ENCODE measurements at regions not wholly inside any gene's neighbourhood (a gene's known extent, or its start where the extent isn't known, plus 50 kb on each side); places are given as distances from the start of the nearest gene placed in this dataset.

- no peak for DNase-seq (ENCODE audit: low read depth in 2 of 3, low spot score in 2 of 3)
Measured at GRCh38 chr2:145156199-145156598, 636.3 kb upstream of the ZEB2 start.

- no peak for DNase-seq (ENCODE audit: low read depth in 2 of 3, low spot score in 2 of 3)
Measured at GRCh38 chr2:145155196-145155595, 635.3 kb upstream of the ZEB2 start.

- DNase-seq (ENCODE audit: low read depth in 2 of 3, low spot score in 2 of 3) = no peak
Measured at GRCh38 chr2:145154731-145155130, 634.8 kb upstream of the ZEB2 start.

- no peak for DNase-seq (ENCODE audit: low read depth in 2 of 3, low spot score in 2 of 3)
Measured at GRCh38 chr2:145146691-145147090, 626.8 kb upstream of the ZEB2 start.

- no peak for DNase-seq (ENCODE audit: low read depth in 2 of 3, low spot score in 2 of 3)
Measured at GRCh38 chr2:145144131-145144728, 624.3 kb upstream of the ZEB2 start.

- no peak for DNase-seq (ENCODE audit: low read depth in 2 of 3, low spot score in 2 of 3)
Measured at GRCh38 chr2:145141981-145142380, 622.1 kb upstream of the ZEB2 start.

GRCh38 chr2:145140658-145141057 is 620.7 kb upstream of the ZEB2 start:
- no peak for DNase-seq (ENCODE audit: low read depth in 2 of 3, low spot score in 2 of 3)

GRCh38 chr2:145138626-145139025 is 618.7 kb upstream of the ZEB2 start:
- no peak for DNase-seq (ENCODE audit: low read depth in 2 of 3, low spot score in 2 of 3)

- no peak for DNase-seq (ENCODE audit: low read depth in 2 of 3, low spot score in 2 of 3)
Measured at GRCh38 chr2:145137901-145138300, 618.0 kb upstream of the ZEB2 start.

GRCh38 chr2:145137211-145137610 is 617.3 kb upstream of the ZEB2 start:
- no peak for DNase-seq (ENCODE audit: low read depth in 2 of 3, low spot score in 2 of 3)

- no peak for DNase-seq (ENCODE audit: low read depth in 2 of 3, low spot score in 2 of 3)
Measured at GRCh38 chr2:145136702-145137101, 616.8 kb upstream of the ZEB2 start.

- DNase-seq (ENCODE audit: low read depth in 2 of 3, low spot score in 2 of 3) = no peak
Measured at GRCh38 chr2:145126146-145126545, 606.2 kb upstream of the ZEB2 start.

- no peak for DNase-seq (ENCODE audit: low read depth in 2 of 3, low spot score in 2 of 3)
Measured at GRCh38 chr2:145124085-145124484, 604.2 kb upstream of the ZEB2 start.

GRCh38 chr2:145123606-145124005 is 603.7 kb upstream of the ZEB2 start:
- DNase-seq (ENCODE audit: low read depth in 2 of 3, low spot score in 2 of 3) = no peak

GRCh38 chr2:145119225-145119624 is 599.3 kb upstream of the ZEB2 start:
- no peak for DNase-seq (ENCODE audit: low read depth in 2 of 3, low spot score in 2 of 3)

- DNase-seq (ENCODE audit: low read depth in 2 of 3, low spot score in 2 of 3) = no peak
Measured at GRCh38 chr2:145116834-145117725, 597.2 kb upstream of the ZEB2 start.

- DNase-seq (ENCODE audit: low read depth in 2 of 3, low spot score in 2 of 3) = no peak
Measured at GRCh38 chr2:145116056-145116455, 596.1 kb upstream of the ZEB2 start.

- no peak for DNase-seq (ENCODE audit: low read depth in 2 of 3, low spot score in 2 of 3)
Measured at GRCh38 chr2:145114726-145115125, 594.8 kb upstream of the ZEB2 start.

- no peak for DNase-seq (ENCODE audit: low read depth in 2 of 3, low spot score in 2 of 3)
Measured at GRCh38 chr2:145112467-145112866, 592.5 kb upstream of the ZEB2 start.

- DNase-seq (ENCODE audit: low read depth in 2 of 3, low spot score in 2 of 3) = no peak
Measured at GRCh38 chr2:145110668-145111356, 590.9 kb upstream of the ZEB2 start.

- no peak for DNase-seq (ENCODE audit: low read depth in 2 of 3, low spot score in 2 of 3)
Measured at GRCh38 chr2:145108959-145109710, 589.2 kb upstream of the ZEB2 start.

Data from activated CD8-positive, alpha-beta memory T cell treated with anti-CD3 and anti-CD28 coated beads for 48 hours (primary cell).